ENCODE measurements at regions not wholly inside any gene's neighbourhood (a gene's known extent, or its start where the extent isn't known, plus 50 kb on each side); places are given as distances from the start of the nearest gene placed in this dataset.
"Not testable (repeated sequence)": the region's sequence is repeated elsewhere in the genome, so short reads cannot be mapped to it uniquely, and the experiment has no call there.

- H3K27me3 Mint-ChIP-seq (ENCODE audit: low read depth); H3K4me3 Mint-ChIP-seq; H3K9me3 Mint-ChIP-seq; H3K4me1 Mint-ChIP-seq; DNase-seq (ENCODE audit: low spot score in 2 of 2, unreplicated experiment in 2 of 2); H3K27ac Mint-ChIP-seq; H3K36me3 Mint-ChIP-seq: not testable (repeated sequence)
These were observed 132.4 kb downstream of the TNFRSF13B start for GRCh38 chr17:16839242-16840175.

DNA sequence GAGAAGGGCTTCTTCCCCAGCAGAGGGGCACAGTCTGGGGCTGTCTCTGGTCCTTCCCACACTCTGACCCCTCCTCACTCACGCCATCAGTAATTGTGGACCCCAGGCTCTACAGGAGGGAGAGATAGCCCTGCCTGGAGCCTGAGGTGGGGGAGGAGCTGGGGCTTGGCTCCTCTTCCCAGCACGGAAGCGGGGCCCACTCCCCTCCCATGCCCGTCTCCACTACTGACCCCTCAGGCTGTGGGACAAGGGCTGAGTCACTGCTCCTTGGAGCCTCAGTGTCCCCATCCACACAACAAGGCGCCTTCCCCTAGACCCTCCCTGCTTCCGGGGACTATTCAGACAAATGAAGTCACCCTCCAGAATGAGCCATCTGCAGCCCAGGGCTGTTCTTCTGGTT, 133.1 kb downstream of the TNFRSF13B start:
- not testable (repeated sequence) for H3K36me3 Mint-ChIP-seq; H3K4me1 Mint-ChIP-seq; H3K4me3 Mint-ChIP-seq; DNase-seq (ENCODE audit: low spot score in 2 of 2, unreplicated experiment in 2 of 2); H3K27me3 Mint-ChIP-seq (ENCODE audit: low read depth); H3K9me3 Mint-ChIP-seq; H3K27ac Mint-ChIP-seq

- not testable (repeated sequence) for H3K4me1 Mint-ChIP-seq; H3K9me3 Mint-ChIP-seq; H3K36me3 Mint-ChIP-seq; DNase-seq (ENCODE audit: low spot score in 2 of 2, unreplicated experiment in 2 of 2); H3K4me3 Mint-ChIP-seq; H3K27me3 Mint-ChIP-seq (ENCODE audit: low read depth); H3K27ac Mint-ChIP-seq
These were observed 133.6 kb downstream of the TNFRSF13B start for GRCh38 chr17:16838287-16838686.

DNA sequence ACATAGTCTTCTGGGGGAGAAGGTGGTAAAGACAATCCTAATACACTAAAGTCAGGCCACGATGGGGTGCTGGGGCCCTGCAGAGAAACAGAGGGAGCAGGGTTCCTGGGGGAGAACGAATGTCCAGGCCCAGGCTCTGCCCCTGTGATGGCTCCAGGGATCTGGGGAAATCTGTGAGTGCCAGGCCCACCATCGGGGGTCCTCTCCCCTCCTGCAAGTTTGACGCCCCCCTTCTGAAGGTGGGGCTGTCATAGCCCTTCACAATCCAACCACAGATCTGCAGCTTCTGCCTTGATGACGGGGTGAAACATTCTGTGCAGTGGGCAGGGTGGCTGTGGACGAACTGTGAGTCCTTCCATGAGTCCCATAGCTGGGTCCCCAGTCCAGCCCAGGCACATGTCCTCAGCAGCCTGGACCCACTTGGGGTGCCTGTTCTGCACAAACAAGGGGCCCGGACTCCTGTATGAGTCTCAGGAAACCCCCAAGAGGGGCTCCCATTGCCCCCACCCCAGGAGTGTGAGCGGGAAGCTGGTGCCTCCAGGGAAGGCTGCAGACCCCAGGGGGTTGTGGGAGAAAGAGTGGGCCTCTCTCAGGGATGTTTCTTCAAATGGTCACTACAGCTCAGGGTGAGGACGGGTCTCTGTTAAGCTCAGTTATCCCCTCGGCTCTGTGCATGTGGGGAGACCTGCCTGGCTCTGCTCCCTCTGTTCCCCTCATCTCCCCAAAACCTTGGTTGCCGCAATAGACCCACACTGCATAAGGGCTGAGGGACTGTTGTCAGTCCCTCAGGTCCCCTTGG, 134.3 kb downstream of the TNFRSF13B start:
- H3K27me3 Mint-ChIP-seq (ENCODE audit: low read depth); H3K4me1 Mint-ChIP-seq; H3K9me3 Mint-ChIP-seq; H3K36me3 Mint-ChIP-seq; H3K4me3 Mint-ChIP-seq; H3K27ac Mint-ChIP-seq; DNase-seq (ENCODE audit: low spot score in 2 of 2, unreplicated experiment in 2 of 2): not testable (repeated sequence)

- not testable (repeated sequence) for DNase-seq (ENCODE audit: low spot score in 2 of 2, unreplicated experiment in 2 of 2); H3K4me1 Mint-ChIP-seq; H3K27ac Mint-ChIP-seq; H3K4me3 Mint-ChIP-seq; H3K36me3 Mint-ChIP-seq; H3K27me3 Mint-ChIP-seq (ENCODE audit: low read depth); H3K9me3 Mint-ChIP-seq
These were observed 135.5 kb downstream of the TNFRSF13B start for GRCh38 chr17:16836315-16836915.

DNA sequence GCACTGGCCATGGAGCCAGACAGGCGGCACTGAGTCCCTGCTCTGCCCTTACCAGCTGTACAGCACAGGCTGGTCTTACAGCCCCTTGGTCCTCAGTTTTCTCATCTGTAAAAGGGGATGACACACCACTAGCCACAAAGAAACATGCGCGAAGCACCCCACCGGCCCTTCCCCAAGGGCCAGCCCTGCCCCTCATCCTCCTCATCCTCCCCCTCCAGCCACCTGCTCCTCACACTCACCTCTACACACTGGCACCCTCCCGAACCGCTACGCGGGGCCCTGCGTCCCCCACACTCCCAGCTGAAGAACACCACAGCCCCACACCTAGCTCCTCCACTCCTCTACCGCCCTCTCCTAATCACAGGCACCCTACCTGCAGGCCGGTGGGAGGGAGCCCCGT, 138.4 kb downstream of the TNFRSF13B start:
- not testable (repeated sequence) for DNase-seq (ENCODE audit: low spot score in 2 of 2, unreplicated experiment in 2 of 2); H3K27ac Mint-ChIP-seq

GRCh38 chr17:16832853-16833252, 139.1 kb downstream of the TNFRSF13B start:
- not testable (repeated sequence) for H3K27ac Mint-ChIP-seq; H3K36me3 Mint-ChIP-seq; H3K4me3 Mint-ChIP-seq; H3K27me3 Mint-ChIP-seq (ENCODE audit: low read depth); H3K9me3 Mint-ChIP-seq; H3K4me1 Mint-ChIP-seq; DNase-seq (ENCODE audit: low spot score in 2 of 2, unreplicated experiment in 2 of 2)

More for the DNA sequence above, 138.4 kb downstream of the TNFRSF13B start:
- H3K9me3 Mint-ChIP-seq; H3K27me3 Mint-ChIP-seq (ENCODE audit: low read depth); H3K4me3 Mint-ChIP-seq; H3K36me3 Mint-ChIP-seq; H3K4me1 Mint-ChIP-seq: not testable (repeated sequence)

- H3K27me3 Mint-ChIP-seq (ENCODE audit: low read depth); H3K4me1 Mint-ChIP-seq; H3K36me3 Mint-ChIP-seq; H3K9me3 Mint-ChIP-seq; DNase-seq (ENCODE audit: low spot score in 2 of 2, unreplicated experiment in 2 of 2); H3K27ac Mint-ChIP-seq; H3K4me3 Mint-ChIP-seq: not testable (repeated sequence)
These were observed 139.7 kb downstream of the TNFRSF13B start for GRCh38 chr17:16832206-16832605.

GRCh38 chr17:16830770-16831169, 140.7 kb downstream of the CCDC144A start:
- peaks cover 12% of the 10 kb centered on the region for H3K9me3 Mint-ChIP-seq
- not testable (repeated sequence) for H3K36me3 Mint-ChIP-seq; H3K4me3 Mint-ChIP-seq; DNase-seq (ENCODE audit: low spot score in 2 of 2, unreplicated experiment in 2 of 2); H3K4me1 Mint-ChIP-seq; H3K27me3 Mint-ChIP-seq (ENCODE audit: low read depth); H3K27ac Mint-ChIP-seq

GRCh38 chr17:16830219-16830618, 140.2 kb downstream of the CCDC144A start:
- H3K27me3 Mint-ChIP-seq (ENCODE audit: low read depth); H3K4me1 Mint-ChIP-seq; H3K27ac Mint-ChIP-seq; DNase-seq (ENCODE audit: low spot score in 2 of 2, unreplicated experiment in 2 of 2); H3K36me3 Mint-ChIP-seq; H3K4me3 Mint-ChIP-seq: not testable (repeated sequence)
- peaks cover 12% of the 10 kb centered on the region for H3K9me3 Mint-ChIP-seq

Data from mesothelial cell of epicardium (in vitro differentiated cells).